Glutamatergic neuron (in vitro differentiated cells): ENCODE measurements at regions not wholly inside any gene's neighbourhood (a gene's known extent, or its start where the extent isn't known, plus 50 kb on each side); places are given as distances from the start of the nearest gene placed in this dataset.
A peak's percentile ranks its signal among the peaks of the same experiment; 100 is the strongest.

ENCODE experiments used
- DNase-seq: peaks from one replicate; pipeline ENCODE4 v3.0.0; 2022
- H3K27ac Mint-ChIP-seq: one replicate; pipeline ENCODE4 v1.8.0; 2020; ENCODE audit warnings: mild to moderate bottlenecking, mixed read lengths, inconsistent platforms; ENCODE audit not compliant: unreplicated experiment
- H3K27me3 Mint-ChIP-seq: one replicate; pipeline ENCODE4 v1.8.0; 2020; ENCODE audit warnings: mild to moderate bottlenecking, moderate library complexity, mixed read lengths, inconsistent platforms; ENCODE audit not compliant: unreplicated experiment
- H3K36me3 Mint-ChIP-seq: one replicate; pipeline ENCODE4 v1.8.0; 2020; ENCODE audit warnings: mild to moderate bottlenecking, mixed read lengths, inconsistent platforms; ENCODE audit not compliant: unreplicated experiment
- H3K4me1 Mint-ChIP-seq: one replicate; pipeline ENCODE4 v1.8.0; 2020; ENCODE audit warnings: mild to moderate bottlenecking, low read depth, mixed read lengths, inconsistent platforms; ENCODE audit not compliant: unreplicated experiment
- H3K4me3 Mint-ChIP-seq: one replicate; pipeline ENCODE4 v1.8.0; 2020; ENCODE audit warnings: mild to moderate bottlenecking, mixed read lengths, inconsistent platforms; ENCODE audit not compliant: unreplicated experiment
- H3K9me3 Mint-ChIP-seq: one replicate; pipeline ENCODE4 v1.8.0; 2020; ENCODE audit warnings: mild to moderate bottlenecking, moderate library complexity, mixed read lengths, inconsistent platforms; ENCODE audit not compliant: unreplicated experiment
- CTCF ChIP-seq: fragments of 200-600 bp; sonication (generic); IDR thresholded peaks from one replicate; pipeline ENCODE4 v1.5.0; 2021; ENCODE audit not compliant: partially characterized antibody, unreplicated experiment

GRCh38 chr19:29320618-29321017 is 107.7 kb upstream of the UQCRFS1 start:
- no peak for TF ChIP-seq CTCF
- Mint-ChIP-seq H3K4me3 (no peak overlapping the region), H3K27ac (peak overlapping the region; percentile 1), H3K36me3 (peaks cover 3% of the 10 kb centered on the region), H3K27me3 (peaks cover 17% of the 10 kb centered on the region), H3K4me1 (peaks cover 44% of the 10 kb centered on the region), H3K9me3 (peaks cover 16% of the 10 kb centered on the region)
- DNase-seq = no peak

- no peak overlapping the region for H3K27ac Mint-ChIP-seq
- no peak for TF ChIP-seq CTCF
- H3K27me3 Mint-ChIP-seq = peaks cover 12% of the 10 kb centered on the region
- H3K4me1 Mint-ChIP-seq = peaks cover 43% of the 10 kb centered on the region
- DNase-seq = no peak
- H3K9me3 Mint-ChIP-seq = peaks cover 11% of the 10 kb centered on the region
- H3K36me3 Mint-ChIP-seq = peaks cover 3% of the 10 kb centered on the region
- no peak overlapping the region for H3K4me3 Mint-ChIP-seq
These were observed 108.2 kb upstream of the UQCRFS1 start for GRCh38 chr19:29321116-29321515.

- Mint-ChIP-seq H3K36me3 (peaks cover 10% of the 10 kb centered on the region), H3K9me3 (peaks cover 16% of the 10 kb centered on the region), H3K4me3 (no peak overlapping the region), H3K27me3 (peaks cover 14% of the 10 kb centered on the region), H3K27ac (peak overlapping the region; percentile 15), H3K4me1 (peaks cover 46% of the 10 kb centered on the region)
- no peak for TF ChIP-seq CTCF
- no peak for DNase-seq
These were observed 110.1 kb upstream of the UQCRFS1 start for GRCh38 chr19:29323021-29323430.

- H3K27ac Mint-ChIP-seq = no peak overlapping the region
- H3K36me3 Mint-ChIP-seq = peaks cover 13% of the 10 kb centered on the region
- H3K4me3 Mint-ChIP-seq = peak overlapping the region; percentile 6
- peaks cover 15% of the 10 kb centered on the region for H3K27me3 Mint-ChIP-seq
- DNase-seq = no peak
- no peak for TF ChIP-seq CTCF
- peaks cover 15% of the 10 kb centered on the region for H3K9me3 Mint-ChIP-seq
- H3K4me1 Mint-ChIP-seq = peaks cover 43% of the 10 kb centered on the region
These were observed 110.7 kb upstream of the UQCRFS1 start for GRCh38 chr19:29323440-29324290.

GRCh38 chr19:29324291-29324680 is 111.3 kb upstream of the UQCRFS1 start:
- peaks cover 41% of the 10 kb centered on the region for H3K4me1 Mint-ChIP-seq
- peaks cover 12% of the 10 kb centered on the region for H3K9me3 Mint-ChIP-seq
- no peak overlapping the region for H3K27ac Mint-ChIP-seq
- peaks cover 13% of the 10 kb centered on the region for H3K36me3 Mint-ChIP-seq
- H3K4me3 Mint-ChIP-seq = no peak overlapping the region
- peaks cover 14% of the 10 kb centered on the region for H3K27me3 Mint-ChIP-seq
- no peak for TF ChIP-seq CTCF
- DNase-seq = no peak
